Mesendoderm (in vitro differentiated cells): ENCODE measurements at regions not wholly inside any gene's neighbourhood (a gene's known extent, or its start where the extent isn't known, plus 50 kb on each side); places are given as distances from the start of the nearest gene placed in this dataset.

ENCODE experiments used
- DNase-seq: peaks from one replicate; pipeline ENCODE4 v3.0.0; 2013
- H2AK5ac ChIP-seq: 2 replicates; pipeline ENCODE4 v1.6.1; 2013; ENCODE audit warnings: low read length, inconsistent platforms
- H2BK120ac ChIP-seq: 2 replicates; pipeline ENCODE4 v1.6.1; 2013; ENCODE audit warnings: low read depth, mild to moderate bottlenecking, low read length, moderate library complexity, mixed read lengths
- H2BK15ac ChIP-seq: replicated peaks from 2 replicates; pipeline ENCODE4 v1.6.1; 2013; ENCODE audit warnings: low read depth, mild to moderate bottlenecking, moderate library complexity
- H2BK5ac ChIP-seq: 2 replicates; pipeline ENCODE4 v1.6.1; 2013; ENCODE audit warnings: low read length, inconsistent platforms
- H3K18ac ChIP-seq: 2 replicates; pipeline ENCODE4 v1.6.1; 2013; ENCODE audit warnings: mild to moderate bottlenecking, low read length, mixed read lengths
- H3K23ac ChIP-seq: one replicate; pipeline ENCODE4 v1.6.1; 2013; ENCODE audit warnings: low read length
- H3K27ac ChIP-seq: 2 replicates; pipeline ENCODE4 v1.5.1; 2013; ENCODE audit warnings: low read depth, mild to moderate bottlenecking, inconsistent platforms, low read length, moderate library complexity
- H3K27me3 ChIP-seq: 2 replicates; pipeline ENCODE4 v1.6.1; 2013; ENCODE audit warnings: low read length, control low read depth, mild to moderate bottlenecking, inconsistent platforms; ENCODE audit not compliant: insufficient read depth, poor library complexity
- H3K36me3 ChIP-seq: 2 replicates; pipeline ENCODE4 v1.6.1; 2013; ENCODE audit warnings: low read length, inconsistent platforms; ENCODE audit not compliant: control insufficient read depth, insufficient read depth
- H3K4ac ChIP-seq: one replicate; pipeline ENCODE4 v1.6.1; 2013; ENCODE audit warnings: low read depth, mild to moderate bottlenecking, low read length, moderate library complexity
- H3K4me1 ChIP-seq: 2 replicates; pipeline ENCODE4 v1.6.1; 2013; ENCODE audit warnings: low read depth, low read length, inconsistent platforms; ENCODE audit not compliant: control insufficient read depth
- H3K4me2 ChIP-seq: 2 replicates; pipeline ENCODE4 v1.6.1; 2013; ENCODE audit warnings: low read length
- H3K4me3 ChIP-seq: 2 replicates; pipeline ENCODE4 v1.5.1; 2013; ENCODE audit warnings: mild to moderate bottlenecking, low read length
- H3K56ac ChIP-seq: one replicate; pipeline ENCODE4 v1.6.1; 2013; ENCODE audit warnings: low read length
- H3K79me1 ChIP-seq: 2 replicates; pipeline ENCODE4 v1.6.1; 2013; ENCODE audit warnings: low read length, inconsistent platforms
- H3K79me2 ChIP-seq: 2 replicates; pipeline ENCODE4 v1.6.1; 2013; ENCODE audit warnings: mild to moderate bottlenecking, low read length; ENCODE audit not compliant: control insufficient read depth, insufficient read depth
- H3K9ac ChIP-seq: 2 replicates; pipeline ENCODE4 v1.6.1; 2013; ENCODE audit warnings: low read length, inconsistent platforms
- H4K5ac ChIP-seq: one replicate; pipeline ENCODE4 v1.6.1; 2013; ENCODE audit warnings: low read length
- H4K8ac ChIP-seq: one replicate; pipeline ENCODE4 v1.6.1; 2013; ENCODE audit warnings: low read depth, mild to moderate bottlenecking, control low read depth, low read length, moderate library complexity
- WGBS: extraction: QIAGEN DNeasy Blood & Tissue Kit; methylation state at CpG from one replicate; pipeline ENCODE4 v1.1.7; 2013; ENCODE audit warnings: low lambda C conversion rate, missing lambda C conversion rate; ENCODE audit not compliant: insufficient coverage; ENCODE audit errors: extremely low coverage; 5-methylcytosine and 5-hydroxymethylcytosine counted together

DNA sequence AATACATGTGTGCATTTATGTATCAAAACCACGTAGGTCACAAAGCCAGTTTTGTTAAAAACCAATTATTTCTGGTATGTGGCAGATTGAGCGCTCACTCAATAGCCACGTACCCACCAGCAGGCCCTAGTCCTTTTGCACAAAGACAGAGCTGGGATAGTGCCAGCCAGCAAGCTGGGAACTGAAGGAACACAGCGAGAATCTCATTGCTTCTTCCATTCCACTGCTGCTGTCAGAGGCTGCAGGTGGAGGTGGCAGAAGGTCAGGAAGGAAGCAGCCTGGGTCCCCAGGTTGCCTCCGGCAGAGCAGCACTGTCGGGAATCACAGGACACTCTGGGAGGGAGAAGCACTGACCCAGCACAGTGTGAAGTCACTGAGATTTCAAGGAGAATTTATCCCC lies 385.5 kb upstream of the PFKP start:
- Histone ChIP-seq H3K23ac (no peak overlapping the region), H4K5ac (no peak overlapping the region), H2BK5ac (no peak overlapping the region), H3K9ac (no peak overlapping the region), H3K4me1 (no peaks in the 10 kb centered on the region), H3K4me3 (no peak overlapping the region), H3K27ac (no peak overlapping the region), H2AK5ac (no peak overlapping the region), H3K18ac (no peak overlapping the region), H3K4me2 (no peak overlapping the region), H2BK15ac (no peak overlapping the region), H3K79me2 (no peaks in the 10 kb centered on the region), H3K36me3 (no peaks in the 10 kb centered on the region), H2BK120ac (no peak overlapping the region), H3K4ac (no peak overlapping the region), H3K27me3 (no peaks in the 10 kb centered on the region), H3K56ac (no peak overlapping the region), H3K79me1 (no peaks in the 10 kb centered on the region), H4K8ac (no peak overlapping the region)
- DNase-seq, result no peak
- WGBS, result no CpG with 5 or more reads among the region's 6 CpGs

DNA sequence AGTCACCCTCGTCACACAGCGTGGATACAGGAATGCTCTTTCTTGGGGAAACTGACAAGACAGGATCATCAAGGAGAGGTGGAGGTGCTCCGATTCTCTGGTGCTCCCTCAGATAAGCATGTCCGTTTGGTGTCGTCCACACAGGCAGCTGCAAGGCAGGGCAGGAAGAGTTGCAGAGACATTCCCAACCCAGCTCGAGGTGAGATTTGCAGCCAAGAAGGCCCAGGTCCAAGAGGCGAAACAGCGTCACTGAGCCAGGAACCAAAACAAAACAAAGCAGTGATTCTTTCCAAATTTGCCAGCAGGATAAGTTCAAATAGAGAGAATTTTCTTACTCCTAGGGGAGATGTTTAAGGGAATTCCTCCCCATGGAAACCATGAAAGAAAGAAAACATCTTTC lies 386.5 kb upstream of the PFKP start:
- H2BK5ac ChIP-seq, result no peak overlapping the region
- no peak overlapping the region for H3K9ac ChIP-seq
- H3K56ac ChIP-seq, result no peak overlapping the region
- no peaks in the 10 kb centered on the region for H3K27me3 ChIP-seq
- H3K18ac ChIP-seq, result no peak overlapping the region
- no peak overlapping the region for H4K8ac ChIP-seq
- no peak overlapping the region for H2BK120ac ChIP-seq
- no peaks in the 10 kb centered on the region for H3K79me2 ChIP-seq
- no peak overlapping the region for H3K27ac ChIP-seq
- no peak overlapping the region for H2BK15ac ChIP-seq
- H4K5ac ChIP-seq, result no peak overlapping the region
- no peaks in the 10 kb centered on the region for H3K4me1 ChIP-seq
- H2AK5ac ChIP-seq, result no peak overlapping the region
- H3K4ac ChIP-seq, result no peak overlapping the region
- no peak for DNase-seq
- H3K79me1 ChIP-seq, result no peaks in the 10 kb centered on the region
- H3K4me2 ChIP-seq, result no peak overlapping the region
- H3K4me3 ChIP-seq, result no peak overlapping the region
- no CpG with 5 or more reads among the region's 8 CpGs for WGBS
- no peaks in the 10 kb centered on the region for H3K36me3 ChIP-seq
- no peak overlapping the region for H3K23ac ChIP-seq

DNA sequence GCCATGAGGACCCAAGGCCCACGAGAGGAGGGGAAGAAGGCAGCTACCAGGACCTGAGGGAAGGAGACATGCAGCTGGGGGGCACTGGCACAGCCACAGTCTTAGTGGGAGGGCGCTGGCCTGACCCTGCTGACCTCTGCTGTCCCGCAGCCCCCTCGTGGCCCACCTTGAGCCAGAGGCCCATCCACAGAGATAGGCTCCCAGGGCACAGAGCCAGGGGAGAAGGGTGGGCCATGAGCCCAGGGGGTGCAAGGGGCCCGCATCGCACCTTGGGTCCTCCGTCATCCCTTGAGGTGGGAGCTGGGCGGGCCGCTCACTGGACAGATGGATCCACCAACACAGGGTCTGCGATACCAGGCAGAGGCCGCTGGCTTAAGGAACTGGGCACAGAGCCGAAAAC lies 387.7 kb upstream of the PFKP start:
- no peak for DNase-seq
- WGBS, result no CpG with 5 or more reads among the region's 12 CpGs
- H3K27ac ChIP-seq, result no peak overlapping the region
- no peak overlapping the region for H3K23ac ChIP-seq
- H3K27me3 ChIP-seq, result no peaks in the 10 kb centered on the region
- no peaks in the 10 kb centered on the region for H3K4me1 ChIP-seq
- no peaks in the 10 kb centered on the region for H3K36me3 ChIP-seq
- H3K4ac ChIP-seq, result no peak overlapping the region
- no peak overlapping the region for H4K8ac ChIP-seq
- no peak overlapping the region for H2BK120ac ChIP-seq
- H3K4me3 ChIP-seq, result no peak overlapping the region
- no peak overlapping the region for H2AK5ac ChIP-seq
- no peak overlapping the region for H3K56ac ChIP-seq
- H2BK15ac ChIP-seq, result no peak overlapping the region
- no peak overlapping the region for H4K5ac ChIP-seq
- no peaks in the 10 kb centered on the region for H3K79me2 ChIP-seq
- H3K79me1 ChIP-seq, result no peaks in the 10 kb centered on the region
- H2BK5ac ChIP-seq, result no peak overlapping the region
- H3K18ac ChIP-seq, result no peak overlapping the region
- H3K9ac ChIP-seq, result no peak overlapping the region
- H3K4me2 ChIP-seq, result no peak overlapping the region

DNA sequence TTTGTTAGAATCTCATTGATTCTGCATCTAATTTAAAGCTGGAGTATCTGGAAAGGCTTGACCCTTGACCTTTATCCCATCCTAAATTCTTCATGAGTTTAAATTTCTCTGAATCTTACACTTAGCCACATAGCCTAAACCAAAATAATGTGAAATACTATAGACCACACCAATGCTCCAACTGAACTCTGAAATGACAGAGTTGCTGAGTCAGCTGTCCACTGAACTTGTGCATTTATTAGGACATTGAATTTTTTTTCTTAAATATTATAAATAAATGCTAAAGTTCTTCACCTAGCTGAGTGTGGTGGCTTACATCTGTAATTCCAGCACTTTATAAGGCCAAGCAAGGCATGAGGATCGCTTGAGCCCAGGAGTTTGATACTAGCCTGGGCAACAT lies 390.9 kb upstream of the PFKP start:
- no peak overlapping the region for H4K8ac ChIP-seq
- H3K36me3 ChIP-seq, result no peaks in the 10 kb centered on the region
- no peak overlapping the region for H3K23ac ChIP-seq
- no peak overlapping the region for H3K56ac ChIP-seq
- H2BK15ac ChIP-seq, result no peak overlapping the region
- H3K4me1 ChIP-seq, result no peaks in the 10 kb centered on the region
- H4K5ac ChIP-seq, result no peak overlapping the region
- no peaks in the 10 kb centered on the region for H3K79me2 ChIP-seq
- H2BK5ac ChIP-seq, result no peak overlapping the region
- H2BK120ac ChIP-seq, result no peak overlapping the region
- H3K4ac ChIP-seq, result no peak overlapping the region
- no CpG with 5 or more reads among the region's 1 CpG for WGBS
- no peak for DNase-seq
- no peak overlapping the region for H3K18ac ChIP-seq
- H3K79me1 ChIP-seq, result no peaks in the 10 kb centered on the region
- no peak overlapping the region for H3K27ac ChIP-seq
- no peak overlapping the region for H3K4me2 ChIP-seq
- H2AK5ac ChIP-seq, result no peak overlapping the region
- H3K9ac ChIP-seq, result no peak overlapping the region
- no peaks in the 10 kb centered on the region for H3K27me3 ChIP-seq
- no peak overlapping the region for H3K4me3 ChIP-seq

DNA sequence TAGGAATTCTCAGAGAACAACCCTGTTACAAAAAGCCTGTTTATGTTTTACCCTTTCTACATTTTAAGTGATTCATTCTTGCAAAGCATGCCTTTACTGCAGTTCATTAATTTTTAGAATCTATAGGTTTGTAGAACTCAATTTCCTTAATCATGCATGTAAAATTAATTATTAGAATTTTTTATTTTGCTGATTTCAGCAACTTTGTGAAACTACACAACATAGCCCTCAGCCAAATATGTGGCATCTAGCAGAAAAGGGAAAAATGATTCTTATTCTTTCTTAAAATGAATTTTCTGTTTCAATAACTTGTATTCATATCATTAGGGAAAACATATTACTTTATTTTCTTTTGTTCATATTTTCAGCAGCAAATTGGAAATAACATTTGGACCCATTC lies 392.9 kb upstream of the PFKP start:
- Histone ChIP-seq H4K8ac (no peak overlapping the region), H3K4me1 (no peaks in the 10 kb centered on the region), H3K56ac (no peak overlapping the region), H2BK15ac (no peak overlapping the region), H3K27ac (no peak overlapping the region), H3K23ac (no peak overlapping the region), H3K9ac (no peak overlapping the region), H4K5ac (no peak overlapping the region), H3K4me3 (no peak overlapping the region), H3K4me2 (no peak overlapping the region), H3K79me1 (no peaks in the 10 kb centered on the region), H3K79me2 (no peaks in the 10 kb centered on the region), H2BK120ac (no peak overlapping the region), H3K27me3 (no peaks in the 10 kb centered on the region), H2AK5ac (no peak overlapping the region), H3K36me3 (no peaks in the 10 kb centered on the region), H2BK5ac (no peak overlapping the region), H3K18ac (no peak overlapping the region), H3K4ac (no peak overlapping the region)
- DNase-seq, result no peak

DNA sequence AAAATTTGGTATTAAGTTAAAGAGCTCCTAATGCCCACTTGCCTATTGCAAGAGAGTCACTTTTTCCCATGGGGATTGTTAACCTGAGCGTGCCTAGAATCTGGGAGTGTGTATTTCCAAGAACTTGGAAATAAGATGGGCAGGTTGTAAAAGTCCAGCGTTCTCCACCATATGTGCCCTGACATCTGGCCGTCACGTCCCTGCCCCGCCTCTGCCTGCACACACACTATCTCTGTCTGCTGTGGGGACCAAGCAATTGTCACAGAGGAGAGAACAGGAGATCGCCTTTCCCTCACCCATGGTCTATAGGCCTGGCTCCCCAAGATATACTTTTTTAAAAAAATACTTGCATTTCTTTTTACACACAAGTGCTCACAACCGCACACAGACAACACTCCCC lies 396.5 kb upstream of the PFKP start:
- Histone ChIP-seq H3K36me3 (no peaks in the 10 kb centered on the region), H2BK15ac (no peak overlapping the region), H3K4me3 (no peak overlapping the region), H2BK120ac (no peak overlapping the region), H3K23ac (no peak overlapping the region), H3K79me2 (no peaks in the 10 kb centered on the region), H3K4ac (no peak overlapping the region), H4K8ac (no peak overlapping the region), H3K79me1 (no peaks in the 10 kb centered on the region), H2AK5ac (no peak overlapping the region), H2BK5ac (no peak overlapping the region), H3K18ac (no peak overlapping the region), H3K27me3 (no peaks in the 10 kb centered on the region), H4K5ac (no peak overlapping the region), H3K4me1 (no peaks in the 10 kb centered on the region), H3K4me2 (no peak overlapping the region), H3K9ac (no peak overlapping the region), H3K27ac (no peak overlapping the region), H3K56ac (no peak overlapping the region)
- DNase-seq, result no peak
- WGBS, result no CpG with 5 or more reads among the region's 7 CpGs
